ENCODE measurements at regions not wholly inside any gene's neighbourhood (a gene's known extent, or its start where the extent isn't known, plus 50 kb on each side); places are given as distances from the start of the nearest gene placed in this dataset.

DNA sequence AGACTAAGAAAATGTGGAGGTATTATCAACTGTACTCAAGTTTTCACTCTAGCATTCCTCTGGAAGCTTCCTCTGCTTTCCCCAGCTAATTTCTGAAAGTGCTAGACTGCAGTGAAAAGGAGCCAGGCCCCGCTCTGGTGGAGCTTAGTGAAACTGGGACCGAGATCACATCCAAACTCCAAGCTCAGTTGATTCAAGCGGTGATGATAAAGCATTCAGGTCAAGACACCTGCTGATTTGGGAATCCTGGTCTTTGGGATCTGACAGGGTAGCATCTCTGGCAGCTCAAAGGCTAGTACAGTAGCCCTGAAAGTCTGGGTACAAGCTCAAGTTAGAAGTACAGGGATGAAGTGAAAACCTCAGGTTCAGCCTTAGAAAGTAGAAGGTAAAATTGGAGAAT lies 120.2 kb upstream of the CRIM1 start:
- DNase-seq (no peak), FAIRE-seq (no peak)
- intact Hi-C loops (cut with DNase I) = no loop called here
- H3K4me1 ChIP-seq (ENCODE audit: control insufficient read depth in 2 of 3, insufficient read depth in 2 of 3, low read depth in 1 of 3, low read length in 3 of 3) = no peaks in the 10 kb centered on the region
- no peak overlapping the region for H3K9ac ChIP-seq (ENCODE audit: low read length in 3 of 3)
- no peak overlapping the region for H3K27ac ChIP-seq (ENCODE audit: low read depth in 2 of 2, low read length in 2 of 2)
- H3K4me3 ChIP-seq (ENCODE audit: low read length in 3 of 3) = no peak overlapping the region
- no peaks in the 10 kb centered on the region for H3K27me3 ChIP-seq (ENCODE audit: control insufficient read depth, insufficient read depth, low read length)
- H3K9me3 ChIP-seq (ENCODE audit: control insufficient read depth in 2 of 3, insufficient read depth in 1 of 3, low read length in 3 of 3) = no peaks in the 10 kb centered on the region
- TF ChIP-seq, protein P1, sequence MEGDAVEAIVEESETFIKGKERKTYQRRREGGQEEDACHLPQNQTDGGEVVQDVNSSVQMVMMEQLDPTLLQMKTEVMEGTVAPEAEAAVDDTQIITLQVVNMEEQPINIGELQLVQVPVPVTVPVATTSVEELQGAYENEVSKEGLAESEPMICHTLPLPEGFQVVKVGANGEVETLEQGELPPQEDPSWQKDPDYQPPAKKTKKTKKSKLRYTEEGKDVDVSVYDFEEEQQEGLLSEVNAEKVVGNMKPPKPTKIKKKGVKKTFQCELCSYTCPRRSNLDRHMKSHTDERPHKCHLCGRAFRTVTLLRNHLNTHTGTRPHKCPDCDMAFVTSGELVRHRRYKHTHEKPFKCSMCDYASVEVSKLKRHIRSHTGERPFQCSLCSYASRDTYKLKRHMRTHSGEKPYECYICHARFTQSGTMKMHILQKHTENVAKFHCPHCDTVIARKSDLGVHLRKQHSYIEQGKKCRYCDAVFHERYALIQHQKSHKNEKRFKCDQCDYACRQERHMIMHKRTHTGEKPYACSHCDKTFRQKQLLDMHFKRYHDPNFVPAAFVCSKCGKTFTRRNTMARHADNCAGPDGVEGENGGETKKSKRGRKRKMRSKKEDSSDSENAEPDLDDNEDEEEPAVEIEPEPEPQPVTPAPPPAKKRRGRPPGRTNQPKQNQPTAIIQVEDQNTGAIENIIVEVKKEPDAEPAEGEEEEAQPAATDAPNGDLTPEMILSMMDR (IDR thresholded peaks at IDR 0.05; ENCODE audit: borderline replicate concordance, extremely low read depth, insufficient read depth) = no peak
- no peaks in the 10 kb centered on the region for H3K36me3 ChIP-seq (ENCODE audit: control insufficient read depth in 2 of 3, insufficient read depth in 3 of 3, low read length in 3 of 3)

DNA sequence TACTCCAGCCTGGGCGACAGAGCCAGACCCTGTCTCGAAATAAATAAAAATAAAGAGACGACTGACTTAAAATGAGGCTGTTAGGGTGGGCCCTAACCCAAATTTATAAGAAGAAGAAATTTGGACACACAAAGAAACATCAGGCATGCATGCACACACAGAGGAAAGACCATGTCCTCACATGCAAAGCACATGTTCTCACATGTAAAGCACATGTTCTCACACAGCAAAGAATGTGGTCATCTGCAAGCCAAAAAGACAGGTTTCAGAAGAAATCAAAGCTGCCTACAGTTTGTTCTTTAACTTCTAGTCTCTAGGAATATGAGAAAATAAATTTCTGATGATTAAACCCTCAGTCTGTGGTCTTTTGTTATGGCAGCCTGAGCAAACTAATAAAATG lies 132.3 kb upstream of the CRIM1 start:
- TF ChIP-seq, protein P1 (IDR thresholded peaks at IDR 0.05; ENCODE audit: borderline replicate concordance, extremely low read depth, insufficient read depth) = no peak
- no peaks in the 10 kb centered on the region for H3K4me1 ChIP-seq (ENCODE audit: control insufficient read depth in 2 of 3, insufficient read depth in 2 of 3, low read depth in 1 of 3, low read length in 3 of 3)
- no peaks in the 10 kb centered on the region for H3K36me3 ChIP-seq (ENCODE audit: control insufficient read depth in 2 of 3, insufficient read depth in 3 of 3, low read length in 3 of 3)
- H3K9ac ChIP-seq (ENCODE audit: low read length in 3 of 3) = no peak overlapping the region
- H3K9me3 ChIP-seq (ENCODE audit: control insufficient read depth in 2 of 3, insufficient read depth in 1 of 3, low read length in 3 of 3) = no peaks in the 10 kb centered on the region
- intact Hi-C loops (cut with DNase I) = no loop called here
- no peak overlapping the region for H3K4me3 ChIP-seq (ENCODE audit: low read length in 3 of 3)
- no peaks in the 10 kb centered on the region for H3K27me3 ChIP-seq (ENCODE audit: control insufficient read depth, insufficient read depth, low read length)
- H3K27ac ChIP-seq (ENCODE audit: low read depth in 2 of 2, low read length in 2 of 2) = no peak overlapping the region
- DNase-seq (no peak), FAIRE-seq (no peak)

DNA sequence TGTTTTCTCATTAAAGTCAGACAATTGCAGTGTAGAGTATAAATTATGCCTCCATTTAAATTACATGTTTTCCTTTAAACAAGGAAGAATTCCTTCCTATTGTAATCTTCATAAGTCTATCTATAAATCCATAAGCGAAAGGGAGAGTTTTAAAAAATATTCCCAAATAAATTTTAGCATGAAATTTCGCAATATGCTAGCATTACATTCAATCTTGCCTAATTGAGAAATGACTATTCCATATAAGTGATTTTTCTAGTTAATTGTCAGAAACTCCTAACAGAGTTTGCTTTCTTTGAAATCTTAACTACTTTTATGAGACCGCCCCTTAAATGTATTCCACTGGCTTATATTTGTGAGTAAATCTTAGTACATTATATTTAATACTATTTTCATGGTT lies 133.1 kb upstream of the CRIM1 start:
- H3K36me3 ChIP-seq (ENCODE audit: control insufficient read depth in 2 of 3, insufficient read depth in 3 of 3, low read length in 3 of 3) = no peaks in the 10 kb centered on the region
- no peaks in the 10 kb centered on the region for H3K9me3 ChIP-seq (ENCODE audit: control insufficient read depth in 2 of 3, insufficient read depth in 1 of 3, low read length in 3 of 3)
- no peak overlapping the region for H3K27ac ChIP-seq (ENCODE audit: low read depth in 2 of 2, low read length in 2 of 2)
- DNase-seq (no peak), FAIRE-seq (no peak)
- H3K4me3 ChIP-seq (ENCODE audit: low read length in 3 of 3) = no peak overlapping the region
- no peaks in the 10 kb centered on the region for H3K4me1 ChIP-seq (ENCODE audit: control insufficient read depth in 2 of 3, insufficient read depth in 2 of 3, low read depth in 1 of 3, low read length in 3 of 3)
- intact Hi-C loops (cut with DNase I) = no loop called here
- TF ChIP-seq, protein P1 (IDR thresholded peaks at IDR 0.05; ENCODE audit: borderline replicate concordance, extremely low read depth, insufficient read depth) = no peak
- no peak overlapping the region for H3K9ac ChIP-seq (ENCODE audit: low read length in 3 of 3)
- H3K27me3 ChIP-seq (ENCODE audit: control insufficient read depth, insufficient read depth, low read length) = no peaks in the 10 kb centered on the region

DNA sequence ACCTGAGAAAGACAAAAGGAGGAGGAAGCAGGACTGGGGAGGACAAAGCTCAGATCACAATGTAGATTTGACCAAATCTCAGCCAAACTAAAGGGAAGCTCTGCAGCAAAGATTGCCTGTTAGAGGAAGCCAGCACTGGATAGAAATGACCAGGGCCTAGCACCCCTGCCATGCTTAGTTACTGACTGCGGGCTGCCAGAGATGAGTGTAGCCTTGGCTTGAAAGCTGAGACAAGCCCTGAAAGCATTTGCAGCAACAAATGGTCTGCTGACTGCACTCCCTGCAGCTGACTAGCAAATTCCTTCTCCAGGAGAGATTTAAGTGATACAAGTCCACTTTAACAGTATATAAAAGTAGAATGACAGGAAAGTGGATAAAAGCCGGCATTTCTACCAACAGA lies 140.9 kb upstream of the CRIM1 start:
- intact Hi-C loops (cut with DNase I) = no loop called here
- H3K4me1 ChIP-seq (ENCODE audit: control insufficient read depth in 2 of 3, insufficient read depth in 2 of 3, low read depth in 1 of 3, low read length in 3 of 3) = no peaks in the 10 kb centered on the region
- H3K27me3 ChIP-seq (ENCODE audit: control insufficient read depth, insufficient read depth, low read length) = no peaks in the 10 kb centered on the region
- no peaks in the 10 kb centered on the region for H3K36me3 ChIP-seq (ENCODE audit: control insufficient read depth in 2 of 3, insufficient read depth in 3 of 3, low read length in 3 of 3)
- FAIRE-seq (no peak), DNase-seq (peak in 2 of 5 donors; percentile 14 to 16)
- no peak overlapping the region for H3K27ac ChIP-seq (ENCODE audit: low read depth in 2 of 2, low read length in 2 of 2)
- TF ChIP-seq, protein P1 (IDR thresholded peaks at IDR 0.05; ENCODE audit: borderline replicate concordance, extremely low read depth, insufficient read depth) = no peak
- no peak overlapping the region for H3K4me3 ChIP-seq (ENCODE audit: low read length in 3 of 3)
- no peak overlapping the region for H3K9ac ChIP-seq (ENCODE audit: low read length in 3 of 3)
- no peaks in the 10 kb centered on the region for H3K9me3 ChIP-seq (ENCODE audit: control insufficient read depth in 2 of 3, insufficient read depth in 1 of 3, low read length in 3 of 3)

Measured in kidney (tissue), 13 donors.